Hematopoietic multipotent progenitor cell treated with erythropoietin and hydrocortisone succinate and interleukin-3 and kit ligand, for 4 days (in vitro differentiated cells): ENCODE measurements at regions not wholly inside any gene's neighbourhood (a gene's known extent, or its start where the extent isn't known, plus 50 kb on each side); places are given as distances from the start of the nearest gene placed in this dataset.

ENCODE experiments used
- DNase-seq: peaks from one replicate; pipeline ENCODE4 v3.0.0-alpha.2; 2015

GRCh38 chr9:118088090-118088489, 383.9 kb downstream of the TLR4 start:
- no peak for DNase-seq

- no peak for DNase-seq
These were observed 387.0 kb downstream of the TLR4 start for GRCh38 chr9:118091226-118091625.

GRCh38 chr9:118091711-118092500, 387.7 kb downstream of the TLR4 start:
- no peak for DNase-seq

GRCh38 chr9:118094387-118094786, 390.2 kb downstream of the TLR4 start:
- DNase-seq: no peak

GRCh38 chr9:118100529-118101419, 396.6 kb downstream of the TLR4 start:
- no peak for DNase-seq

GRCh38 chr9:118104363-118104762, 400.2 kb downstream of the TLR4 start:
- DNase-seq: no peak

- no peak for DNase-seq
These were observed 404.8 kb downstream of the TLR4 start for GRCh38 chr9:118108971-118109370.

- no peak for DNase-seq
These were observed 405.3 kb downstream of the TLR4 start for GRCh38 chr9:118109542-118109941.

GRCh38 chr9:118121361-118121760, 417.2 kb downstream of the TLR4 start:
- DNase-seq: no peak

- no peak for DNase-seq
These were observed 424.1 kb downstream of the TLR4 start for GRCh38 chr9:118128313-118128712.

- DNase-seq: no peak
These were observed 425.3 kb downstream of the TLR4 start for GRCh38 chr9:118129541-118129940.

- no peak for DNase-seq
These were observed 444.8 kb downstream of the TLR4 start for GRCh38 chr9:118148990-118149389.

- no peak for DNase-seq
These were observed 452.6 kb downstream of the TLR4 start for GRCh38 chr9:118156846-118157245.

- no peak for DNase-seq
These were observed 458.5 kb downstream of the TLR4 start for GRCh38 chr9:118162716-118163115.

GRCh38 chr9:118163751-118164150, 459.5 kb downstream of the TLR4 start:
- DNase-seq: no peak

GRCh38 chr9:118165451-118165850, 461.2 kb downstream of the TLR4 start:
- DNase-seq: no peak

GRCh38 chr9:118170032-118170955, 466.1 kb downstream of the TLR4 start:
- DNase-seq: peak; percentile 24

GRCh38 chr9:118177241-118177640, 473.0 kb downstream of the TLR4 start:
- no peak for DNase-seq

- DNase-seq: no peak
These were observed 479.4 kb downstream of the TLR4 start for GRCh38 chr9:118183576-118183975.

- DNase-seq: no peak
These were observed 483.2 kb downstream of the TLR4 start for GRCh38 chr9:118187408-118187807.

- DNase-seq: no peak
These were observed 485.4 kb downstream of the TLR4 start for GRCh38 chr9:118189615-118190014.

- DNase-seq: no peak
These were observed 488.6 kb downstream of the TLR4 start for GRCh38 chr9:118192807-118193206.

- no peak for DNase-seq
These were observed 505.1 kb downstream of the TLR4 start for GRCh38 chr9:118209343-118209742.
